ENCODE measurements at regions not wholly inside any gene's neighbourhood (a gene's known extent, or its start where the extent isn't known, plus 50 kb on each side); places are given as distances from the start of the nearest gene placed in this dataset.

GRCh38 chr11:70569618-70569890, 171.2 kb downstream of the CTTN start:
- TF ChIP-seq TAF15 (IDR thresholded peaks at IDR 0.05; ENCODE audit: low read depth, low read length, poor library complexity, severe bottlenecking) (no peak), XRCC5 (optimal IDR thresholded peaks at IDR 0.05; ENCODE audit: low read length) (no peak), REST (IDR thresholded peaks at IDR 0.05; ENCODE audit: borderline replicate concordance in 1 of 2, low read depth in 1 of 2, low read length in 2 of 2) (no peak), ZNF264 (CRISPR knock-in tag; IDR thresholded peaks at IDR 0.05) (no peak), HNRNPH1 (optimal IDR thresholded peaks at IDR 0.05; ENCODE audit: low read depth, low read length) (no peak), ETS1 (CRISPR knock-in tag; IDR thresholded peaks at IDR 0.05) (no peak), TCF12 (IDR thresholded peaks at IDR 0.05) (no peak), TCF12 (CRISPR knock-in tag; IDR thresholded peaks at IDR 0.05) (no peak), ATF1 (CRISPR knock-in tag; IDR thresholded peaks at IDR 0.05) (no peak), RBFOX2 (IDR thresholded peaks at IDR 0.05; ENCODE audit: low read depth, low read length) (no peak), HINFP (CRISPR knock-in tag; IDR thresholded peaks at IDR 0.05; ENCODE audit: low read depth) (no peak), SRF (IDR thresholded peaks at IDR 0.05; ENCODE audit: low read depth, low read length) (no peak), GLI4 (CRISPR knock-in tag; IDR thresholded peaks at IDR 0.05; ENCODE audit: borderline replicate concordance) (no peak), MAFF (IDR thresholded peaks at IDR 0.05; ENCODE audit: low read depth, low read length) (no peak), EP300 (IDR thresholded peaks at IDR 0.05; ENCODE audit: low read depth in 2 of 2, low read length in 2 of 2) (no peak), EP300 (CRISPR knock-in tag; IDR thresholded peaks at IDR 0.05; ENCODE audit: borderline replicate concordance) (no peak)
